ENCODE measurements at regions not wholly inside any gene's neighbourhood (a gene's known extent, or its start where the extent isn't known, plus 50 kb on each side); places are given as distances from the start of the nearest gene placed in this dataset.

GRCh38 chr3:162602619-162603018 is 1106.0 kb downstream of the OTOL1 start:
- Mint-ChIP-seq H3K4me1 (peaks cover 14% of the 10 kb centered on the region), H3K9me3 (peaks cover 45% of the 10 kb centered on the region), H3K27ac (no peak overlapping the region), H3K27me3 (ENCODE audit: low read depth) (no peaks in the 10 kb centered on the region), H3K4me3 (no peak overlapping the region), H3K36me3 (ENCODE audit: low read depth) (no peaks in the 10 kb centered on the region)
- no peak for TF ChIP-seq CTCF (IDR thresholded peaks at IDR 0.05; ENCODE audit: unreplicated experiment in 3 of 3)

GRCh38 chr3:162605651-162606204 is 1109.1 kb downstream of the OTOL1 start:
- H3K4me1 Mint-ChIP-seq, result no peaks in the 10 kb centered on the region
- H3K9me3 Mint-ChIP-seq, result peaks cover 38% of the 10 kb centered on the region
- H3K27me3 Mint-ChIP-seq (ENCODE audit: low read depth), result no peaks in the 10 kb centered on the region
- H3K4me3 Mint-ChIP-seq, result no peak overlapping the region
- no peak overlapping the region for H3K27ac Mint-ChIP-seq
- TF ChIP-seq CTCF (IDR thresholded peaks at IDR 0.05; ENCODE audit: unreplicated experiment in 3 of 3), result no peak
- no peaks in the 10 kb centered on the region for H3K36me3 Mint-ChIP-seq (ENCODE audit: low read depth)

- no peaks in the 10 kb centered on the region for H3K27me3 Mint-ChIP-seq (ENCODE audit: low read depth)
- no peaks in the 10 kb centered on the region for H3K4me1 Mint-ChIP-seq
- H3K36me3 Mint-ChIP-seq (ENCODE audit: low read depth), result no peaks in the 10 kb centered on the region
- peaks cover 9% of the 10 kb centered on the region for H3K9me3 Mint-ChIP-seq
- no peak overlapping the region for H3K27ac Mint-ChIP-seq
- no peak overlapping the region for H3K4me3 Mint-ChIP-seq
- no peak for TF ChIP-seq CTCF (IDR thresholded peaks at IDR 0.05; ENCODE audit: unreplicated experiment in 3 of 3)
Measured at GRCh38 chr3:162610261-162610660, 1113.7 kb downstream of the OTOL1 start.

- no peak overlapping the region for H3K4me3 Mint-ChIP-seq
- H3K4me1 Mint-ChIP-seq, result no peaks in the 10 kb centered on the region
- no peaks in the 10 kb centered on the region for H3K9me3 Mint-ChIP-seq
- no peak for TF ChIP-seq CTCF (IDR thresholded peaks at IDR 0.05; ENCODE audit: unreplicated experiment in 3 of 3)
- H3K27ac Mint-ChIP-seq, result no peak overlapping the region
- no peaks in the 10 kb centered on the region for H3K27me3 Mint-ChIP-seq (ENCODE audit: low read depth)
- H3K36me3 Mint-ChIP-seq (ENCODE audit: low read depth), result no peaks in the 10 kb centered on the region
Measured at GRCh38 chr3:162612991-162613390, 1116.4 kb downstream of the OTOL1 start.

GRCh38 chr3:162626172-162626571 is 1129.6 kb downstream of the OTOL1 start:
- no peak for TF ChIP-seq CTCF (IDR thresholded peaks at IDR 0.05; ENCODE audit: unreplicated experiment in 3 of 3)
- H3K36me3 Mint-ChIP-seq (ENCODE audit: low read depth), result no peaks in the 10 kb centered on the region
- no peaks in the 10 kb centered on the region for H3K27me3 Mint-ChIP-seq (ENCODE audit: low read depth)
- H3K9me3 Mint-ChIP-seq, result peaks cover 14% of the 10 kb centered on the region
- no peak overlapping the region for H3K4me3 Mint-ChIP-seq
- no peaks in the 10 kb centered on the region for H3K4me1 Mint-ChIP-seq
- no peak overlapping the region for H3K27ac Mint-ChIP-seq

GRCh38 chr3:162628531-162628930 is 1131.9 kb downstream of the OTOL1 start:
- H3K9me3 Mint-ChIP-seq, result no peaks in the 10 kb centered on the region
- no peak for TF ChIP-seq CTCF (IDR thresholded peaks at IDR 0.05; ENCODE audit: unreplicated experiment in 3 of 3)
- no peaks in the 10 kb centered on the region for H3K4me1 Mint-ChIP-seq

More at GRCh38 chr3:162628531-162628930, 1131.9 kb downstream of the OTOL1 start:
- Mint-ChIP-seq H3K27me3 (ENCODE audit: low read depth) (no peaks in the 10 kb centered on the region), H3K36me3 (ENCODE audit: low read depth) (no peaks in the 10 kb centered on the region), H3K27ac (no peak overlapping the region), H3K4me3 (no peak overlapping the region)

All from nephron (organoid).